Endothelial cell of umbilical vein (primary cell): ENCODE measurements at regions not wholly inside any gene's neighbourhood (a gene's known extent, or its start where the extent isn't known, plus 50 kb on each side); places are given as distances from the start of the nearest gene placed in this dataset.

Experiments used
- BruUV-seq: library from RNA; stranded (reverse); fragments of 400-500 nt; replicated peaks from 2 replicates; lab custom pipeline; 2021; lab: Mats Ljungman, UMichigan
- CTCF ChIA-PET: fragments of 300-600, 350-600 bp; sonication (Branson Sonifier 250); formaldehyde crosslinking; loops from one replicate; lab custom pipeline; 2021; ENCODE audit warnings: antibody characterized with exemption, inconsistent platforms; lab: Charles Lee
- POLR2A ChIA-PET: fragments of 300-600, 350-600 bp; sonication (Branson Sonifier 250); formaldehyde crosslinking; loops from one replicate; lab custom pipeline; 2021; ENCODE audit warnings: antibody characterized with exemption, inconsistent platforms; lab: Charles Lee
- DNase-seq: peaks from one replicate; pipeline ENCODE4 v3.0.0-alpha.2; 2011; ENCODE audit warnings: low read depth, low spot score
- FAIRE-seq: peaks from 2 replicates; lab custom pipeline; 2011; peaks lifted over from hg19 to GRCh38; lab: Jason Lieb, UNC
- H2AFZ ChIP-seq: 2 replicates; pipeline ENCODE4 v1.6.0; 2012; ENCODE audit warnings: low read depth, low read length, control low read depth, inconsistent platforms
- H3K27ac ChIP-seq: 2 replicates; pipeline ENCODE4 v1.5.1; 2011; ENCODE audit warnings: low read depth, mild to moderate bottlenecking, control low read depth, low read length, moderate library complexity; ENCODE audit not compliant: insufficient read depth
- H3K27me3 ChIP-seq, 2 experiments: 2 replicates each; pipeline versions ENCODE4 v1.6.0 to v1.6.1; 2011; ENCODE audit warnings: low read length in 2 of 2, mixed read lengths in 1 of 2; ENCODE audit not compliant: control insufficient read depth in 2 of 2, insufficient read depth in 2 of 2
- H3K36me3 ChIP-seq, 2 experiments: 2 replicates in 1 of 2; 3 replicates in 1 of 2; pipeline ENCODE4 v1.5.1; 2011; ENCODE audit warnings: low read length in 2 of 2, mild to moderate bottlenecking in 1 of 2, moderate library complexity in 1 of 2; ENCODE audit not compliant: control insufficient read depth in 2 of 2, insufficient read depth in 2 of 2; ENCODE audit errors: extremely low read depth in 1 of 2
- H3K4me1 ChIP-seq: 3 replicates; pipeline ENCODE4 v1.5.1; 2011; ENCODE audit warnings: mild to moderate bottlenecking, low read length; ENCODE audit not compliant: control insufficient read depth, insufficient read depth; ENCODE audit errors: extremely low read depth
- H3K4me2 ChIP-seq: 2 replicates; pipeline ENCODE4 v1.6.1; 2011; ENCODE audit warnings: low read length, control low read depth, mixed read lengths; ENCODE audit not compliant: insufficient read depth
- H3K4me3 ChIP-seq, 3 experiments: fragments of 200-600 bp in 1 of 3; sonication (generic), shearing (Covaris generic) in 1 of 3; replicated peaks in 1 of 3; 2 replicates each; pipeline ENCODE4 v1.5.1; 2011 to 2016; ENCODE audit warnings: control low read depth in 3 of 3, low read length in 3 of 3, mild to moderate bottlenecking in 2 of 3, inconsistent platforms in 1 of 3, low read depth in 1 of 3, moderate library complexity in 1 of 3; ENCODE audit not compliant: insufficient read depth in 1 of 3
- H3K79me2 ChIP-seq: 2 replicates; pipeline ENCODE4 v1.6.0; 2012; ENCODE audit warnings: low read length, inconsistent platforms; ENCODE audit not compliant: control insufficient read depth, insufficient read depth
- H3K9ac ChIP-seq: replicated peaks from 2 replicates; pipeline ENCODE3; 2011; ENCODE audit warnings: low read length, control low read depth; ENCODE audit not compliant: insufficient read depth; ENCODE audit errors: extremely low read depth
- H3K9me1 ChIP-seq: replicated peaks from 3 replicates; pipeline ENCODE4 v1.6.0; 2011; ENCODE audit warnings: mild to moderate bottlenecking, low read length; ENCODE audit not compliant: control insufficient read depth, insufficient read depth; ENCODE audit errors: extremely low read depth
- H3K9me3 ChIP-seq: replicated peaks from 2 replicates; pipeline ENCODE4 v1.5.1; 2012; ENCODE audit warnings: low read length, inconsistent platforms; ENCODE audit not compliant: control insufficient read depth, insufficient read depth
- H4K20me1 ChIP-seq: replicated peaks from 2 replicates; pipeline ENCODE3; 2011; ENCODE audit warnings: mild to moderate bottlenecking, low read length; ENCODE audit not compliant: control insufficient read depth, insufficient read depth; ENCODE audit errors: extremely low read depth
- CTCF ChIP-seq, 2 donors: IDR thresholded peaks; 1 replicate in 1 of 2; 2 replicates in 1 of 2; pipeline ENCODE4 v1.5.1; 2011; ENCODE audit warnings: low read length in 2 of 2, mild to moderate bottlenecking in 2 of 2, moderate library complexity in 2 of 2, control low read depth in 1 of 2, inconsistent platforms in 1 of 2, low read depth in 1 of 2; ENCODE audit not compliant: insufficient read depth in 1 of 2; ENCODE audit errors: extremely low read depth in 1 of 2
- EZH2 ChIP-seq: IDR thresholded peaks from 2 replicates; pipeline ENCODE4 v1.6.1; 2012; ENCODE audit warnings: borderline replicate concordance, low read depth, mild to moderate bottlenecking, moderate library complexity, low read length, inconsistent platforms; ENCODE audit not compliant: severe bottlenecking
- FOS ChIP-seq: IDR thresholded peaks from 2 replicates; pipeline ENCODE4 v1.6.1; 2011; ENCODE audit warnings: mild to moderate bottlenecking, low read length, moderate library complexity, borderline replicate concordance; ENCODE audit not compliant: insufficient read depth
- GATA2 ChIP-seq: IDR thresholded peaks from 2 replicates; pipeline ENCODE4 v1.7.0; 2011; ENCODE audit warnings: low read depth, mild to moderate bottlenecking, moderate library complexity, mixed read lengths, low read length; ENCODE audit not compliant: insufficient read length, insufficient read depth
- JUN ChIP-seq: IDR thresholded peaks from 2 replicates; pipeline ENCODE4 v1.6.1; 2011; ENCODE audit warnings: borderline replicate concordance, low read depth; ENCODE audit not compliant: insufficient read length, insufficient read depth
- MAX ChIP-seq: IDR thresholded peaks from 2 replicates; pipeline ENCODE4 v1.6.1; 2011; ENCODE audit not compliant: insufficient read depth, insufficient read length
- MYC ChIP-seq: IDR thresholded peaks from one replicate; pipeline ENCODE4 v1.6.1; 2011; ENCODE audit warnings: mild to moderate bottlenecking, low read depth, low read length
- POLR2A ChIP-seq: IDR thresholded peaks from 2 replicates; pipeline ENCODE4 v1.6.1; 2012; ENCODE audit warnings: low read depth, mild to moderate bottlenecking, control low read depth, low read length
- POLR2AphosphoS5 ChIP-seq: IDR thresholded peaks from 2 replicates; pipeline ENCODE4 v1.6.1; 2012; ENCODE audit warnings: low read depth, mild to moderate bottlenecking, control low read depth, low read length, moderate library complexity; ENCODE audit not compliant: insufficient read depth
- dilution Hi-C: fragments of 300-500 bp; cut with MboI; formaldehyde crosslinking; loops from one replicate; pipeline ENCODE4 v1.15.0; 2019; ENCODE audit warnings: low sequenced_read_pairs; ENCODE audit not compliant: extremely low pct_ligation_motif_present
- intact Hi-C: fragments of 100-400 bp; cut with micrococcal nuclease; formaldehyde crosslinking; loops from one replicate; pipeline ENCODE4 v1.10.0; 2022

GRCh38 chr20:54773643-54774000 is 298.2 kb downstream of the DOK5 start:
- no TSS peak for BruUV-seq
- Histone ChIP-seq H3K9me3 (peaks cover 9% of the 10 kb centered on the region), H3K79me2 (no peaks in the 10 kb centered on the region), H4K20me1 (no peaks in the 10 kb centered on the region), H3K27me3 (no peaks in the 10 kb centered on the region), H3K27ac (no peak overlapping the region), H2AFZ (no peak overlapping the region), H3K4me3 (no peak overlapping the region), H3K36me3 (no peaks in the 10 kb centered on the region), H3K9me1 (no peaks in the 10 kb centered on the region), H3K4me1 (no peaks in the 10 kb centered on the region), H3K4me2 (no peak overlapping the region), H3K9ac (no peak overlapping the region)
- dilution Hi-C loops: no loop called here
- CTCF ChIA-PET: no interaction called here
- FAIRE-seq: no peak
- intact Hi-C loops: no loop called here
- POLR2A ChIA-PET: no interaction called here
- no peak for DNase-seq
- no peak for TF ChIP-seq POLR2A
- TF ChIP-seq FOS: no peak
- TF ChIP-seq EZH2: no peak
- TF ChIP-seq MAX: no peak
- TF ChIP-seq GATA2: no peak
- no peak for TF ChIP-seq POLR2AphosphoS5
- no peak for TF ChIP-seq JUN
- TF ChIP-seq MYC: no peak
- TF ChIP-seq CTCF (IDR thresholded peaks at IDR 0.05; ENCODE audit: extremely low read depth in 1 of 2, insufficient read depth in 1 of 2, low read depth in 1 of 2, low read length in 2 of 2): no peak
